Thoracic aorta (tissue), 2 donors: ENCODE measurements at regions not wholly inside any gene's neighbourhood (a gene's known extent, or its start where the extent isn't known, plus 50 kb on each side); places are given as distances from the start of the nearest gene placed in this dataset.

ENCODE experiments used
- ATAC-seq: fragments of 150-250 bp; one replicate; pipeline ENCODE4 v1.8.0; 2017; ENCODE audit warnings: low read depth; ENCODE audit not compliant: insufficient number of reproducible peaks, low FRiP score
- DNase-seq: peaks from one replicate; pipeline ENCODE4 v3.0.0-alpha.2; 2020; ENCODE audit warnings: low spot score
- H3K27ac ChIP-seq, 2 donors: fragments of 200-600 bp; sonication (generic); 1 replicate in 1 of 2; 2 replicates in 1 of 2; pipeline ENCODE4 v1.5.1; 2016; ENCODE audit warnings: mild to moderate bottlenecking in 2 of 2, moderate library complexity in 2 of 2
- H3K27me3 ChIP-seq: fragments of 200-600 bp; sonication (generic); replicated peaks from 2 replicates; pipeline ENCODE4 v1.6.0; 2016; ENCODE audit warnings: mild to moderate bottlenecking; ENCODE audit not compliant: insufficient read depth
- H3K36me3 ChIP-seq: fragments of 200-600 bp; sonication (generic); one replicate; pipeline ENCODE4 v1.5.1; 2016
- H3K4me1 ChIP-seq, 2 donors: fragments of 200-600 bp; sonication (generic); 1 replicate in 1 of 2; 2 replicates in 1 of 2; pipeline versions ENCODE4 v1.5.1 to v1.6.0; 2016; ENCODE audit warnings: low read depth in 2 of 2, mild to moderate bottlenecking in 1 of 2; ENCODE audit not compliant: control insufficient read depth in 1 of 2
- H3K4me3 ChIP-seq: fragments of 200-600 bp; sonication (generic); 2 replicates; pipeline ENCODE4 v1.5.1; 2016; ENCODE audit warnings: mild to moderate bottlenecking
- H3K9me3 ChIP-seq: fragments of 200-600 bp; sonication (generic); 2 replicates; pipeline ENCODE4 v1.5.1; 2016
- TF ChIP-seq, protein P1 (sequence below): fragments of 200-600 bp; sonication (generic); IDR thresholded peaks from one replicate; pipeline ENCODE4 v1.5.1; 2019; ENCODE audit warnings: antibody characterized with exemption

DNA sequence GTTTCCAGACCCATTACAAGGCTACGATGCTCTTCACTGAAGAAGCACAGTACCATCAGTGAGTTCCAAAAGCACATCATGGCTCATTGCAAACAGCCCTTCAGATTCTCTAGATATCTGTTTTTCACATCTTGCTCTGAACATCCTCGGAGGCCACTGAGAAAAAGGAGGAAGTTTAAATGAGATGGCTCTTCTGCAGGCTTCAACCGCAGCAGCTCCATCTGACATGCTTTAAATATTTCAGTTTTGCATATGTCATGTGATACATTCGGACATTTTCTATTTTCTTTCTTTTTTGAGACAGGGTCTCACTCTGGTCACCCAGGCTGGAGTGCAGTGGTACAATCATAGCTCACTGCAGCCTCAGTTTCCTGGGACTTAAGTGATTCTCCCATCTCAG lies 396.8 kb downstream of the NPIPA8 start:
- DNase-seq, result no peak
- H3K27me3 ChIP-seq, result no peaks in the 10 kb centered on the region
- TF ChIP-seq, protein P1, sequence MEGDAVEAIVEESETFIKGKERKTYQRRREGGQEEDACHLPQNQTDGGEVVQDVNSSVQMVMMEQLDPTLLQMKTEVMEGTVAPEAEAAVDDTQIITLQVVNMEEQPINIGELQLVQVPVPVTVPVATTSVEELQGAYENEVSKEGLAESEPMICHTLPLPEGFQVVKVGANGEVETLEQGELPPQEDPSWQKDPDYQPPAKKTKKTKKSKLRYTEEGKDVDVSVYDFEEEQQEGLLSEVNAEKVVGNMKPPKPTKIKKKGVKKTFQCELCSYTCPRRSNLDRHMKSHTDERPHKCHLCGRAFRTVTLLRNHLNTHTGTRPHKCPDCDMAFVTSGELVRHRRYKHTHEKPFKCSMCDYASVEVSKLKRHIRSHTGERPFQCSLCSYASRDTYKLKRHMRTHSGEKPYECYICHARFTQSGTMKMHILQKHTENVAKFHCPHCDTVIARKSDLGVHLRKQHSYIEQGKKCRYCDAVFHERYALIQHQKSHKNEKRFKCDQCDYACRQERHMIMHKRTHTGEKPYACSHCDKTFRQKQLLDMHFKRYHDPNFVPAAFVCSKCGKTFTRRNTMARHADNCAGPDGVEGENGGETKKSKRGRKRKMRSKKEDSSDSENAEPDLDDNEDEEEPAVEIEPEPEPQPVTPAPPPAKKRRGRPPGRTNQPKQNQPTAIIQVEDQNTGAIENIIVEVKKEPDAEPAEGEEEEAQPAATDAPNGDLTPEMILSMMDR, result no peak
- no peaks in the 10 kb centered on the region for H3K36me3 ChIP-seq
- no peak overlapping the region for H3K27ac ChIP-seq
- no peaks in the 10 kb centered on the region for H3K4me1 ChIP-seq
- H3K4me3 ChIP-seq, result no peak overlapping the region
- no peaks in the 10 kb centered on the region for H3K9me3 ChIP-seq
- ATAC-seq, result no peak

DNA sequence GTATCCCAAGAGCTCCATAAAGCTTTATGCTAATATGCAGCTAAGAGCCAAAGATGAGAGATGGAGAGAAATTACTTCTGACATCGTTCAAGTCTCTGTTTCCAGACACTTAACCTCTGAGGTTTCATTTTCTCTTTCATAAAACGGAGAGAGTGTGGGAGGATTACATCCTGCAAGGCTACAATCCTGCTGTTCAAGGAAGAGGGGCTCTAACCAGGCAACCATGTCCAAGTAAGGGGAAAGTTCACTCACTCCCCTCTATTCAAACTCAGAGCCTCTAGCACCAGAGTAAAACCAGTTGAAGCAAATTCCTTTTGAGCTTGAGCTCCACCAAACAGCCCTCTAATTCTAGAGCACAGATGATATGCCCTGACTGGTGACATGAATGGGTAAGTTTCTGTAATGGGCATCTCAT lies 397.4 kb downstream of the NPIPA8 start:
- H3K27me3 ChIP-seq, result no peaks in the 10 kb centered on the region
- H3K4me1 ChIP-seq, result no peaks in the 10 kb centered on the region
- DNase-seq (no peak), ATAC-seq (no peak)
- no peaks in the 10 kb centered on the region for H3K9me3 ChIP-seq
- TF ChIP-seq, protein P1, result no peak
- no peak overlapping the region for H3K27ac ChIP-seq
- H3K36me3 ChIP-seq, result no peaks in the 10 kb centered on the region
- no peak overlapping the region for H3K4me3 ChIP-seq

GRCh38 chr16:17938546-17938945 lies 398.0 kb downstream of the NPIPA8 start:
- Histone ChIP-seq H3K36me3 (no peaks in the 10 kb centered on the region), H3K4me3 (no peak overlapping the region), H3K4me1 (no peaks in the 10 kb centered on the region), H3K27ac (no peak overlapping the region), H3K27me3 (no peaks in the 10 kb centered on the region), H3K9me3 (no peaks in the 10 kb centered on the region)
- TF ChIP-seq, protein P1, result no peak
- ATAC-seq, result no peak
- DNase-seq, result no peak

DNA sequence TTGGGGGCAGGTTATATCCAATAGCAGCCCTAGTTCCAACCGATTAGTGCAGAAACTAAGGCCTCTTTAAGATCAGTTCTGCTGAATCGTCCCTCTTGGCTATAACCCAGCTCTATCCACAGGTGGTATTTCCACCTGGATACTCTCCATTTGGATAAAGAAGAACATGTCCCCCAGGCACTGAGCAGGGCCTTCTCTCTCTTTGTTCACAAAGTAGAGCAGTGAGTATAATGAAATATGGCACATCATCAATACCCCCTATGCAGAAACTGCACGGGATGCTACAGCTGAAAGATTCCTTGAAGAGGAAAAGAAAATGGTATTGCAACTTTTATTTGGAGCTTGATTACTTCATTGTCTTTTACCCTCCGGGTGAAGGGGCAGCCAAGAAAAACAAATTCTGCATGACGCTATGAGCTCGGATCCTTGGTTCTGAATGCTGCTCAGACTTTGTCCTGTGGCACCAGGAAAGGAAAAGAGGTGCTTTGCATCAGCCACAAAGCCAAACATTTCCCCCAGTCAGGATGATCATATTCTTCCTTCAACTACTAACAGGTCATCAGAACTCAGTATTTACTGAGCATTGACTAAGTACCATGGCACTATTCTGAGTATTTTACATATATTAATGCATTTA lies 399.7 kb downstream of the NPIPA8 start:
- Histone ChIP-seq H3K4me1 (no peaks in the 10 kb centered on the region), H3K27me3 (no peaks in the 10 kb centered on the region), H3K4me3 (no peak overlapping the region), H3K9me3 (no peaks in the 10 kb centered on the region), H3K36me3 (no peaks in the 10 kb centered on the region), H3K27ac (no peak overlapping the region)
- ATAC-seq, result no peak
- DNase-seq, result no peak
- TF ChIP-seq, protein P1, result no peak

GRCh38 chr16:17930280-17930679 lies 406.3 kb downstream of the NPIPA8 start:
- DNase-seq (no peak), ATAC-seq (no peak)
- Histone ChIP-seq H3K9me3 (no peaks in the 10 kb centered on the region), H3K27me3 (no peaks in the 10 kb centered on the region), H3K36me3 (no peaks in the 10 kb centered on the region), H3K4me1 (no peaks in the 10 kb centered on the region), H3K4me3 (no peak overlapping the region), H3K27ac (no peak overlapping the region)
- TF ChIP-seq, protein P1, result no peak
